DMS53 treated with DMSO at 0.1 percent for 48 hours (cell line): ENCODE measurements at regions not wholly inside any gene's neighbourhood (a gene's known extent, or its start where the extent isn't known, plus 50 kb on each side); places are given as distances from the start of the nearest gene placed in this dataset.
"Not testable (repeated sequence)": the region's sequence is repeated elsewhere in the genome, so short reads cannot be mapped to it uniquely, and the experiment has no call there.

Experiments used
- DNase-seq: peaks from one replicate; lab custom pipeline; 2025; ENCODE audit not compliant: unreplicated experiment; lab: John Stamatoyannopoulos, UW

DNA sequence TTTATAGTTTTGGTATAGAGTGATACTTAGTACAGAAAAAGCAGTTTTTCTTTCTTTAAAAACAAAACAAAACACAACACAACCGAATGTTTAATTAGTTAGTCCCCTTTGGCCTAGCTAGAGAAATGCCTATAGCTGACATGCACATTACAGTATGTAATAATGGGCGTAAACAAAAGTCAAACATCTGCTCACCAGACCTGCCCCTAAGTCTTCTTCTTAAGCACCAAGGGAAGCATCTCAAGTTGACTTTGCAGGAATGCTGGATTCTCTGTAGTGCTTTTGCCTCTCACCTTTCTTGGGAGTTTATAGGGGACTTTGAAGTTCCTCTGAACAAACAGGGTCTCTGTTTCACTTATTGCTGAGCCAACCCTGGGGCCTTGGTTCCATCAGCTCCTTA lies 143.7 kb downstream of the TM2D1 start:
- DNase-seq, result no peak

DNA sequence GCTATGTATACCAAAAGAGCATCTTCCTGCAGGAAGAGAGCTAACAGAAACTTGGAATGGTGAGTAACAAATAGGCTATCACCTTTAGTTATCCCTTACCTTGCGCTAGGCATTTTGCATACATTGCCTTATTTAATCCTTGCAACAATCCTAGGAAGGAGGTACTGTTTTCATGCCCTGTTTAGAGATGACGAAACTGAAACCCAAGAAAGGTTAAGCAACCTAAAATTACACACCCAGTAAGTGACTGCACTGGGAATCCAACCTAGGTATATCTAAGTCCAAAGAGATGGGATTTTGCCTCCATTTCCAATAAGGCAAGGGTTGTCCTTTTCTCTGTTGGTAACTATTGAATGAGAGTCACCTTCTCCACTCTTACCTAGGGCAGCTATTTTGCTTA lies 144.5 kb downstream of the TM2D1 start:
- DNase-seq, result no peak

DNA sequence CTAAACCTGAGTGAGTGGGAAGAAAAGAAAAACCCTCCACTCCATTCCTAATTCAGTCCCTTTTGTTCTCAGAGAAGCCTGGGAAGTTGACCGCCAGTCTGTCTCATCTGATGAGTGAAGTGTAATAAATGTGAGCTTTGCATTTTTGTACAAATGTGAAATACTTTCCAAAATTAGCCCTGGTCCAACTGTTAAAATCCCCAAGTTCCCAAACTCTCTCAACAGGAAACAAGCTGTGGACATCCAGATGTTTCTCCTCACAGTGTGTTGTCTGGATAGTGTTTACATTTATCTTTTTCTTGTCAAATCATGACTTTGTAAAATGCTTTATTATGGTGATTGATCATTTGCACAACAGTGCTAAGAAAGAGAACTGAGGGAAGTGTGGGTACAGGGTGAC lies 145.1 kb downstream of the TM2D1 start:
- no peak for DNase-seq

DNA sequence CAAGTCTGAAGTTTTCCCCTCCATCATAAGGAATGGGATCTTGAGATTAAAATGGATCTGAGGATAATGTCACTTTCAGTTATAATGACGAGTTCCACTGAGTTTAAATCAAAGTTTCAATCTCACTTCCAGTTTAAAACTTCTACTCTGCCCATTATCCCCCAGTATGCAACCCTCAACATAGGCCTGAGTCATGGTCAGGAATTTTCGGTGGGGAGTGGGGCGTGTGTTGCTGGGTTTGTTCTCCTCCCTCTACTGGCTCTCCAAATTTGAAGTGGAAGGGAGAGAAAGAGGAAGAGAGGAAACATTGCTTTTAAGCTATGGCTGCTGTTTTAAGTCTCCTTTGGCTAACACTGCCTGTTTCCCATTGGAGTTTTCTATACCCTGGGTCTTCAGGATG lies 152.9 kb downstream of the TM2D1 start:
- no peak for DNase-seq

DNA sequence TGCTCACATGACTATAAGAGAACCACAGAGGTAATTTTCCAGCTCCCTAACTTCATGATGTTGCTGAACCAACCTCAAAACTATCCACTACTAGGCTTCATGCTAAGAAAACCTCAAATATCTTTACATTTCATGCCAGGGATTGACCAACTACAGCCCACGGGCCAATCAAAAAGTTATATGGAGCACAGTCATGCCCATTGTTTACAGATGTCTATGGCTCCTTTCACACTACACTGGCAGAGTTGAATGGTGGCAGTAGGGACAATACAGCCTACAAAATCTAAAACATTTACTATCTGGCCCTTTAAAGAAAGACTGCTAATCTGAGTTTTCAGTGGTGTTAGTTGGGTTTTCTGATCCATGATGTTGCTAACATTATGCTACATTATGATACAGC lies 154.8 kb downstream of the TM2D1 start:
- DNase-seq, result no peak

DNA sequence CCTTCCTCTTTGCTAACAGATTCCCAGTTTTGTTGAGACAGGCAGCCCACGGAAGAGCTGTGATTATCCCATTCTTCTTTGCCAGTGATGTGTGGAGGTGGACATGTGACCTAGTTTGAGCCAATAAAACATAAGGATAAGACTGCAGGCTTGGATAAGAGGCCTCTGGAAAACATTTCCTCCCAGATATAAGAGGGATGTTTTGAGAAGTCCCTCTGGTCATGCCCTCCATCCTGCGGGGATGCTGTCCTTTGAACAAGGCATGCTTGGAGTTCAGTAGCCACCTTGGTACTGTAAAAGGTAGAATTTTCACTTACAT lies 155.7 kb downstream of the TM2D1 start:
- peak; percentile 14 for DNase-seq

DNA sequence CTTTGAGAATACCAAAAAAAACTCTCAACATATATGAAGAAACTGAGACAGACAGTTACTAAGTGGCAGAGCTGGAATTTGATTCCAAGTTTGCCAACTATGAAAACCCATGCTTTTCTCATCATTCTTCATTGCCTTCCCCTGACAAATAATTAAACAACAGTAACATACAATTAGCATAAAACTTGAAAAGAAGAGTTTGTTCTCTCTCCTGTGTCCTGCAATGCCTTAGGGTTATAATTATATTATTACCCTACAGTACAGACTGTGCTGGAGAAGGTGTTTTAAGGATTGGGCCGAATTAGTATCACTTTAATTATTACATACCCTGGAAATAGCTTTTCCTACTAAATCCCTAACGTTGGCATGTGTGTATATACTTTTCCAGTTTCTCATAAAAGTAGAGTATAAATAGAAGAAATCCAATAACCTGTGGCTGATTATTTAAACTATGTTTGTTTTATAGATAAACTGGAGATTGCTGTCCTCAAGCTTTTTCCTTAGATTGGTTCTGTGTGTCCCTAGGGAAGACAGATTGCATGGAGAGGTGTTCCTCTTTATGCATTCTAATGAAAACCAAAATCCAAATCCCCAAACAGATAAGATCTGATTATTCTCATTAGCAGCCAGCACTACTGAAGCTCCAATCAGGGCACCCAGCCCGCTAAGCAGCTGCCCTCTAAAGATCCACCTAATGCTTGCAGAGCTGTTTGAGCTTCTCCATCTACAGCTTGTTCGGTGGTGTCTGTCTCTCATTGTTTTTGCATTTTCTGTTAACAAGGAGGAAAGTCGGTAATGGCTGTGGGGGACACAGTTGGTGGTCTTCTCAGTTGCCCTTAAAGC lies 156.3 kb downstream of the TM2D1 start:
- no peak for DNase-seq

DNA sequence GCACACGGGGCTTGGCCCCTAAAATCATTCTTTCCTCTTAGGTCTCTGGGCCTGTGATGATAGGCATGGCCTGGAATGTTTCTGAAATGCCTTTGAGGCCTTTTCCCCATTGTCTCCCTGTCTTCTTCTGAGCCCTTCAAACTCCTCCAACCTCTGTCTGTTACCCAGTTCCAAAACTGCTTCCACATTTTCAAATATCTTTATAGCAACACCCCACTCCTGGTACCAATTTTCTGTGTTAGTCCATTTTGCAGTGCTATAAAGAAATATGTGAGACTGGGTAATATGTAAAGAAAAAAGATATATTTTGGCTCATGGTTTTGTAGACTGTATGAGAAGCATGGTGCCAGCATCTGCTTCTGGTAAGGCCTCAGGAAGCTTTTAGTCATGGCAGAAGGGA lies 158.8 kb downstream of the TM2D1 start:
- DNase-seq, result no peak

DNA sequence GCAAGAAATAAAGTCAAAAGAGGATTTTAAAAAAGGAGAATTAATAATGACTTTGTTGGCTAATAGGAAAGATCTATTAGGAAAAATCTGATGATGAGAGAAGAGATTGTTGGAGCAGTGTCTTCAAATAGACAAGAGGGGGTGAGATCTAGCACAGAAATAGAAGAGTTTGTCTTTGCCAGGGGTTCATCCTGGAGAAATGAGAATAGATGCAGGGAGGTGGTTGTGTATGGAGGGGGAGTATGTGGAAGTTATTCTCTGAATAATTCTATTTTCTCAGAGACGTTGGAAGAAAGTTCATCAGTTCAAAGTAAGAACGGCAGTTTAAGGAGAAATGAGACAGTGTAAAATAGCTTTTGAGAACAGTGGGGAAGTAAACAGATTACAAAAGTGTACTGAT lies 161.3 kb downstream of the TM2D1 start:
- no peak for DNase-seq

DNA sequence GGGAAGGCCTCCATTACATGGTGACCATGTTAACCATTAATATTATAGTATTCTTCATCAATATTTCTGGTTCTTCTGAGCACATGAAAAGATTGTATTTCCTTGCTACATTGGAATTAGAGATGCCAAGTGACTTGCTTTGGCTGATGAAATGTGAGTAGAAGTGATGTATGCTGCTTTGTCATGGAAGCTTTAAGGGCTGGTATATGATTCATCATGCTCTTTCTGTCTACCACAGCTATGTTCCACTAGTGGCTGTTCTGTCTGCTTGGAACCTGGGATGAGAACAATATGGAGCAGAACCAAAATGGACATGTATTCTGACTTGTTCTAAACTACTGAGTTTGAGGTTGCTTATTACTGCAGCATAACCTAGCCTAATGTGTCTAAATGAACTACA lies 163.3 kb downstream of the TM2D1 start:
- no peak for DNase-seq

DNA sequence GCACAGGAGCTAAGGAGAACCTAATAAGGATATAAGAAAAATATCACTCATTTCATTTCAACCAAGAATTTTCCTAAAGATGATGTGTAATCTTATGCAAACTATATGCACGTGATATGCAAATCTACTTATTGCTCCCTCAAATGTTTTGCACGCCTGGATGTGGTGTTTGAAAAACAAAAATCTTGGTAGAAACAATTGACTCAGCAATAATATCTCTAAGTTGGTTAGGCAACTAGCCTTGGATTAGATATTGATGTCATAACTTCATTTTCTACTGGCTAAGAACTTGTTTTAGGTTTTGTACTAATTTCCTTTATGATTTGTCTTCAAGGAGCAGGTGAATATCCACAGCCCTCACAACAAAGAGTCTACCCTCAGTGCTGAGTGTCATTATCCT lies 164.6 kb downstream of the TM2D1 start:
- no peak for DNase-seq

DNA sequence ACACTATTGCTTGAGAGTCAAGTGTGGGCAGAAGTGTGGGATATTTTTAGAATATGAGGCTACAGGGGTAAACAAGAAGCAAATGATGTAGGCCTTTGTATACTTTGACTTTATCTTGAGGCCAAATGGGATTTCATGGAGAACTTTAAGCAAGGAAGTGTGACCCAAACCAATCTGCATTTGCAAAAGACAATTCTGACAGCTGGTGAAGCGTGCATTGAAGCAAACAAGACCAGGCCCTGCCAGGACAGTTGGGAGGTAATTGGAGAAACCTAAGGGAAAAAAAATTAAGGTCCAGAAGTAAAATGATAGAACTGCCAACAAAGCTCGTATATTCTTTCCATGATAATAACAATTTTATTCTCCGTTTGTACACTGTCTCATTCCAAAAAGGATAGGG lies 168.3 kb downstream of the TM2D1 start:
- DNase-seq, result no peak

DNA sequence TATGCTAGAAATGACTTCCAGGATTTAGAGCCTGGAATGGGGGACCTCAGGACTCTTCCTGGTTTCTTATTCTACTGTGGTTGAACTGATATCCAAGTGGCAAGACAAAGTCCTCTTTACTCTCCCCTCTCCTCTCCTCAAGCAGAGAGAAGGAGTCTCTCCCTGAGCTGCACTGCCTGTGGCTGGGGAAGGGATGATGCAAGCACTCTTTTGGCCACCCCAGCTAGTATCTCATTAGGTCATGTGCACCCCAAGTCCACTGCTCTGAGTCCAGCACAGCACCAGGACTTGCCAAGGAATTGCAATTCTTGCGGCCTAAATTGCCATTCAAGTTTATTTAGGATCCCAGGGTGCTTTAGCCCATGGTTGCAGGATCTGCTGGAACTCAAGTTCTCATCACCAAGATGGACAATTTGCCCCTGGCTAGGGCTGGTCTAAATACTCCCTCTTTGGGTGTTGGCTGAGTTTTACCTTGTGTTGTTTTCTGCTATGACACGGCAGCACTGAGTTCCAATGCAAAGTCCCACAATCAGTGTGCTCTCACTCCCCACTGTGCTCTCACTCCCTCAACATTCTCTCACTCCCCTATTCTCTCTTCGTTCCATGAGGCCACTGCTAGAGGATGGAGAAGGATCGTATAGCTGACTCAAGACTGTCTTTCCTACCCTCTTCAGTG lies 172.2 kb downstream of the TM2D1 start:
- no peak for DNase-seq

DNA sequence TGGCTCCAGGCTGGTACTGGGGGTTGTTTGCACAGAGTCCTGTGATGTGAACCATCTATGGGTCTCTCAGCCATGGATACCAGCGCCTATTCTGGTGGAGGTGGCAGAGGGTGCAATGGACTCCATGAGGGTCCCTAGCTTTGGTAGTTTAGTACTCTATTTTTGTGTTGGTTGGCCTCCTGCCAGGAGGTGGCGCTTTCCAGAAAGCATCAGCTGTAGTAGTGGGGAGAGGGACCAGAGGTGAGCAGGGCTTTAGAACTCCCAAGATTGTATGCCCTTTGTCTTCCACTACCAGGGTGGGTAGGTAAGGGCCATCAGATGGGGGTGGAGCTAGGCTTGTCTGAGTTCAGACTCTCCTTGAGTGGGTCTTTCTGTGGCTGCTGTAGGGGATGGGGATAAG lies 177.6 kb downstream of the TM2D1 start:
- not testable (repeated sequence) for DNase-seq

DNA sequence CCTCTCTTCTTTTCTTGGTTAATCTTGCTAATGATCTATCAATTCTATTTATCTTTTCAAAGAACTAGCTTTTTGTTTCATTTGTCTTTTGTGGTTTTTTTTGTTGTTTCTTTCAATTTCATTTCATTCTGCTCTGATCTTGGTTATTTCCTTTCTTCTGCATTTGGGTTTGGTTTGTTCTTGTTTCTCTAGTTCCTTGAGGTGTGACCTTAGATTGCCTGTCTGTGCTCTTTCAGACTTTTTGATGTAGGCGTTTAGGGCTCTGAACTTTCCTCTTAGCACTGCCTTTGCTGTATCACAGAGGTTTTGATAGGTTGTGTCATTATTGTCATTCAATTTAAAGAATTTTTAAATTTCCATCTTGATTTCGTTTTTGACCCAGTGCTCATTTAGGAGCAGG lies 180.1 kb downstream of the TM2D1 start:
- DNase-seq, result not testable (repeated sequence)

DNA sequence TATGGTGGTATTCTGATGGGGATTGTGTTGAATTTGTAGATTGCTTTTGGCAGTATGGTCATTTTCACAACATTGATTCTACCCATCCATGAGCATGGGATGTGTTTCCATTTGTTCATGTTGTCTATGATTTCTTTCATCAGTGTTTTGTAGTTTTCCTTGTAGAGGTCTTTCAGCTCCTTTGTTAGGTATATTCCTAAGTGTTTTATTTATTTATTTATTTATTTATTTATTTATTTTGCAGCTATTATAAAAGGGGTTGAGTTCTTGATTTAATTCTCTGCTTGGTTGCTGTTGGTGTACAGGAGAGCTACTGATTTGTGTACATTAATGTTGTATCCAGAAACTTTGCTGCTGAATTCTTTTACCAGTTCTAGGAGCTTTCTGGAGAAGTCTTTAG lies 181.4 kb downstream of the TM2D1 start:
- DNase-seq, result not testable (repeated sequence)

DNA sequence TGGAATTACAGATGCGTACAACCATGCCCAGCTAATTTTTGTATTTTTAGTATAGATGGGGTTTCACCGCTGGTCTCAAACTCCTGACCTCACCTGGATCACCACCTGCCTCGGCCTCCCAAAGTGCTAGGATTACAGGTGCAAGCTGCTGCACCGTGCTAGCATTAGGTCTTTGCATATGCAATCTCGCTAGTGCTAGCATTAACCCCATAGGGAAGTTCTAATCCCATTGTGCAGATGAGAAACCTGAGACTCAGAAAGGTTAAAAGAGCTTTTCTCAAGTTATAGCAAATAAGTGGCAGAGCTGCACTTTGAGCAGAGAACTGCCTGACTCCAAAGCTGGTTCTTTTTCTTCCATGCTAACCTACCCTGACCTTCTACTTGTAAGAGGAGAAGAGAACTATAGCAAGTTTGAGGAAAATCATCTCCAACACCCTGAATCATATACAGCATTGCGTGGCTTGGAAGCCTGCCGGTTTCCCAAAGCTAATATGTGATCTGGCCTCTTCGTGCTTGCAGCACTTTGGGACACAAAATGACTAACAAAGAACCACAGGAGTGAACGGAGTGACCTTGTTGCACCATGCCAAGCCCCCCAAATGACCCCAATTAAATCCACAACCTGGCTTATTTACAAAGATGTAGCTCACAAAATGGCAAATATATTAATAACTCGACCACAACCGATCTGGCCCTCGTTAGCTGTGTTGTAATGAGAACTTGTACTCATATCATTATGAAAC lies 185.1 kb downstream of the TM2D1 start:
- no peak for DNase-seq

DNA sequence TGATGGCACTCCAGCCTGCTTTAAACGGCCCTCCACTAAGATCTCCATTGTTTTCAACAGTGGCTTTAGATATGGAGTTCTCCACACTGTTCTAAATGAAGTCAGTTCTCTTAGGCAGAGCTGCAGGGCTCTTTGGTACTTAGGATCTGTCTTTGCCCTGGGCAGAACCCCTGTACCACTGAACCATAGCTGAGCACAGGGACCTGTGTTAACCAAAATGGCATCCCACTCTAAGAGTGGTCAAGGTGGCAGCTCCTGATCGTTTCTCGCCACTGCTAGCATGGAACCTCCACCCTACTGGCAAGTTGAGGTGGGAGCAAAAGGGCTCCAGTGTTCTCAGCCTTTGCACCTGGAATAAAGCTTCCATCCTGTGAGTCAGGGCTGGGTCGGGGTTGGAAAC lies 186.7 kb downstream of the TM2D1 start:
- no peak for DNase-seq

DNA sequence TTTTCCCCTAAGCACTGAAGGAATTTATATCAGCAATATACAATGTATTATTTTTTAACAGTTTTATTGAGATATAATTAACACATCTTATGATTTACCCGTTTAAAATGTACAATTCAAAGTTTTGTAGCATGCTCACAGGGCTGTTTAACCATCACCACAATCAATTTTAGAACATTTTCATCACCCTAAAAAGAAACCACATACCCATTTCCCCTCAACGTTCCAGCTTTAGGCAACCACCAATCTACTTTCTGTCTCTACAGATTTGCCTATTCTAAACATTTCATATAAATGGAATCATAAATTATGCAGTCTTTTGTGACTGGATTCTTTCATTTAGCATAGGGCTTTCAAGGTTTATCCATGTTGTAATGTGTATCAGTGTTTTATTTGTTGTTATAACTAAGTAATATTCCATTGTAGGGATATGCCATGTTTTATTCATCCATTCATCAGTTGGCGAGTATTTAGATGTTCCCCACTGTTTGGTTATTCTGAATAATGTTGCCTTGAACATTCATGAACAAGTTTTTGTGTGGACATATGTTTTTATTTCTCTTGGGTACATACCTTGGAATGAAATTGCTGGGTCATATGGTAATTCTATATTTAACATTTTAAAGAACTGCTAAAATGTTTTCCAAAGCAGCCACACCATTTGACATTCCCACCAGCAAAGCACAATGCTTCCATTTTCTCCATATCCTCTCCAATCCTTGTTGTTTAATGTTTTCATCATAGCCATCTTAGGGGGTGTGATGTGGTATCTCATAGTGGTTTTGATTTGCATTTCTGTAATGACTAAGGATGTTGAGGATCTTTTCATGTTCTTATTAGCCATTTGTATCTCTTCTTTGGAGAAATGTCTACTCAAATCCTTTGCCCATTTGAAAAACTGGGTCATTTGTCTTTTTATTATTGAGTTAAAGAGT lies 188.5 kb downstream of the TM2D1 start:
- no peak for DNase-seq

DNA sequence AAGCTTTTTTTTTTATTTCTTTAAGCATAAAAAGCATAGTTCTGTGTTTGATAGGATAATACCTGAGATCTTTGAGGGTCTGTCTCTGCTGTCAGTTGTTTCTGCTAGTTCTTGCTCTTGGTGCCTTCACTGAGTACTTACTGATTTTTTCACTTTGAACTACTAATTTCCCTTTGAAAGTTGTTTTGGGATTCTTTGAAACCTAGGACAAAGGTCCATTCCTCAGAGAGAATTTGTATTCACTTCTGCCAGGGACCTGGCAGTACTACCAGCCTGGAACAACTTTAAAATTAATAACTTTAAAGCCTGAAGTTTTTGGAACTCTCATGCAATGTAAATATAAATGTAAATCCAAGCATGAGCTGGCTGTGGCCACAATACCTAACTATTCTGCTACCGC lies 190.1 kb downstream of the TM2D1 start:
- no peak for DNase-seq

DNA sequence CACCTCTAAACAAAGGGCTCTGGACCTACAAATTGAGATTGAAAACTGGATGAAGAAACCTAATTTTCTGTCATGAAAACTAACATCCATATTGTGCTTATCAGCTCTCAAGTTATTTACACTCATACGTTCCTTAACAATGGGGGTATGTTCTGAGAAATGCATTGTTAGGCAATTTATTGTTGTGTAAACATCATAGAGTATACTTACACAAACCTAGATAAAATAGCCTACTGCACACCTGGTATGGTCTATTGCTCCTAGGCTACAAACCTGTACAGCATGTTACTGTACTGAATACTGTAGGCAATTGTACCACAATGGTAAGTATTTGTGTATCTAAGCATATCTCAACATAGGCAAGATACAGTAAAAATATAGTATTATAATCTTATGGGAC lies 191.4 kb downstream of the TM2D1 start:
- peak; percentile 17 for DNase-seq
